Thoracic aorta (tissue), 2 donors: ENCODE measurements at regions not wholly inside any gene's neighbourhood (a gene's known extent, or its start where the extent isn't known, plus 50 kb on each side); places are given as distances from the start of the nearest gene placed in this dataset.

Experiments used
- ATAC-seq: fragments of 150-250 bp; one replicate; pipeline ENCODE4 v1.8.0; 2017; ENCODE audit warnings: low read depth; ENCODE audit not compliant: insufficient number of reproducible peaks, low FRiP score
- DNase-seq: peaks from one replicate; pipeline ENCODE4 v3.0.0-alpha.2; 2020; ENCODE audit warnings: low spot score
- H3K27ac ChIP-seq, 2 donors: fragments of 200-600 bp; sonication (generic); 1 replicate in 1 of 2; 2 replicates in 1 of 2; pipeline ENCODE4 v1.5.1; 2016; ENCODE audit warnings: mild to moderate bottlenecking in 2 of 2, moderate library complexity in 2 of 2
- H3K27me3 ChIP-seq: fragments of 200-600 bp; sonication (generic); replicated peaks from 2 replicates; pipeline ENCODE4 v1.6.0; 2016; ENCODE audit warnings: mild to moderate bottlenecking; ENCODE audit not compliant: insufficient read depth
- H3K36me3 ChIP-seq: fragments of 200-600 bp; sonication (generic); one replicate; pipeline ENCODE4 v1.5.1; 2016
- H3K4me1 ChIP-seq, 2 donors: fragments of 200-600 bp; sonication (generic); 1 replicate in 1 of 2; 2 replicates in 1 of 2; pipeline versions ENCODE4 v1.5.1 to v1.6.0; 2016; ENCODE audit warnings: low read depth in 2 of 2, mild to moderate bottlenecking in 1 of 2; ENCODE audit not compliant: control insufficient read depth in 1 of 2
- H3K4me3 ChIP-seq: fragments of 200-600 bp; sonication (generic); 2 replicates; pipeline ENCODE4 v1.5.1; 2016; ENCODE audit warnings: mild to moderate bottlenecking
- H3K9me3 ChIP-seq: fragments of 200-600 bp; sonication (generic); 2 replicates; pipeline ENCODE4 v1.5.1; 2016
- TF ChIP-seq, protein P1 (sequence below): fragments of 200-600 bp; sonication (generic); IDR thresholded peaks from one replicate; pipeline ENCODE4 v1.5.1; 2019; ENCODE audit warnings: antibody characterized with exemption

DNA sequence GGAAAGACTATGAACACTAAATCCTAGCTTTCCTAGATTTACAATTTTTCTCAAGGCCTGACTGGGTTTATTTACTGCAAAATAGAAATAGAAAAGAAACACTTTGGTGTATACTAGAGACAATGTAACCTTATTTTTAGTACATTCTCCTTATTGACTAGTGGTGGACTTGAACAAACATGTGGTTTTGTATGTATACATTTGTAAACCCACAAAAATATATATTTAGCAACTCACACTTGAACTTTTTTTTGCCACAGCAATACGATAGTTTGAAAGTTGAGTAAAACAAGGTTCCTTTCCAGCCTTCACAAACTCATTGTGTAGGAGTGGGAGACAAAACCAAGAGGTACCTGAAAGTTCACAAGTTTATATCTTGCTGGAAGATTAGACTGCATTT, 1633.4 kb upstream of the LRRTM1 start:
- TF ChIP-seq, protein P1, sequence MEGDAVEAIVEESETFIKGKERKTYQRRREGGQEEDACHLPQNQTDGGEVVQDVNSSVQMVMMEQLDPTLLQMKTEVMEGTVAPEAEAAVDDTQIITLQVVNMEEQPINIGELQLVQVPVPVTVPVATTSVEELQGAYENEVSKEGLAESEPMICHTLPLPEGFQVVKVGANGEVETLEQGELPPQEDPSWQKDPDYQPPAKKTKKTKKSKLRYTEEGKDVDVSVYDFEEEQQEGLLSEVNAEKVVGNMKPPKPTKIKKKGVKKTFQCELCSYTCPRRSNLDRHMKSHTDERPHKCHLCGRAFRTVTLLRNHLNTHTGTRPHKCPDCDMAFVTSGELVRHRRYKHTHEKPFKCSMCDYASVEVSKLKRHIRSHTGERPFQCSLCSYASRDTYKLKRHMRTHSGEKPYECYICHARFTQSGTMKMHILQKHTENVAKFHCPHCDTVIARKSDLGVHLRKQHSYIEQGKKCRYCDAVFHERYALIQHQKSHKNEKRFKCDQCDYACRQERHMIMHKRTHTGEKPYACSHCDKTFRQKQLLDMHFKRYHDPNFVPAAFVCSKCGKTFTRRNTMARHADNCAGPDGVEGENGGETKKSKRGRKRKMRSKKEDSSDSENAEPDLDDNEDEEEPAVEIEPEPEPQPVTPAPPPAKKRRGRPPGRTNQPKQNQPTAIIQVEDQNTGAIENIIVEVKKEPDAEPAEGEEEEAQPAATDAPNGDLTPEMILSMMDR: no peak
- H3K4me3 ChIP-seq: no peak overlapping the region
- H3K27me3 ChIP-seq: no peaks in the 10 kb centered on the region
- H3K36me3 ChIP-seq: no peaks in the 10 kb centered on the region
- no peak overlapping the region for H3K27ac ChIP-seq
- DNase-seq (no peak), ATAC-seq (no peak)
- no peaks in the 10 kb centered on the region for H3K9me3 ChIP-seq
- H3K4me1 ChIP-seq: no peaks in the 10 kb centered on the region

DNA sequence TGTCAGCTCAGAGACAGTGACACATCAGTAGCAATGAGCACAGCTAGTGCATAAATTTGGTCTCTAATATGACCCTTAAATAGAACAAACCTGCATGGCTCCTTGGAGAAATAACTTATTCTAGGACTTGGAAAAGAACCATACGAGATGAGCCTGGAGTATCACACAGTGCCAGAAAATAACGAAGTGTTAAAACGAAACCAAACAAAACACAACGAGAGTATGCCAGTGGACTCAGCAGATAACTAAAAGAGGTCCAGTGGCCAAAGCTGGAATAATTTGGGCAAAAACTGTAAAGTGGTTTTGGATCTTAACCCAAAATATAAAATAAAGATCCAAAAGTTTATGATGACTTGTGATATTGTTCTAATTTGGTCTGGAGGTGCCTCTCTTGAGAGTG, 1599.0 kb upstream of the LRRTM1 start:
- Histone ChIP-seq H3K4me1 (no peaks in the 10 kb centered on the region), H3K36me3 (no peaks in the 10 kb centered on the region), H3K27me3 (no peaks in the 10 kb centered on the region), H3K4me3 (no peak overlapping the region), H3K9me3 (no peaks in the 10 kb centered on the region), H3K27ac (no peak overlapping the region)
- DNase-seq: no peak
- TF ChIP-seq, protein P1: no peak
- ATAC-seq: no peak

DNA sequence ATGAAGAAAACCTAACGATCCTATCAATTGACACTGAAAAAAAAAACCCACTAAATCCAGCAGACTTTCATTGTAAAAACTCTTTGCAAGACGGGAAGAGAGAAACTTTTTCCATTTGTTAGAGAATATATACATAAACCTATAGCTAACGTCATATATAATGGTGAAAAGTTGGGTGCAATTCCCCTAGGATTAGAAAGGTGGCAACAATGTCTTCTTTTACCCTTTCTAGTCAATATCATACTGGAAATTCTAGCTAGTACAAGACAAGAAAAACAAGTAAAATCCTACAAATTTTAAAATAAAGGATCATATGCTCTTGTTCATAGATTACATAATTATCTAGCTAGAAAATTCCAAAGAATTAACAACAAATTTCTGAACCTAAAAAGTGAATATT, 1596.5 kb upstream of the LRRTM1 start:
- Histone ChIP-seq H3K9me3 (no peaks in the 10 kb centered on the region), H3K27me3 (no peaks in the 10 kb centered on the region), H3K27ac (no peak overlapping the region), H3K4me3 (no peak overlapping the region), H3K36me3 (no peaks in the 10 kb centered on the region), H3K4me1 (no peaks in the 10 kb centered on the region)
- TF ChIP-seq, protein P1: no peak
- DNase-seq (no peak), ATAC-seq (no peak)

DNA sequence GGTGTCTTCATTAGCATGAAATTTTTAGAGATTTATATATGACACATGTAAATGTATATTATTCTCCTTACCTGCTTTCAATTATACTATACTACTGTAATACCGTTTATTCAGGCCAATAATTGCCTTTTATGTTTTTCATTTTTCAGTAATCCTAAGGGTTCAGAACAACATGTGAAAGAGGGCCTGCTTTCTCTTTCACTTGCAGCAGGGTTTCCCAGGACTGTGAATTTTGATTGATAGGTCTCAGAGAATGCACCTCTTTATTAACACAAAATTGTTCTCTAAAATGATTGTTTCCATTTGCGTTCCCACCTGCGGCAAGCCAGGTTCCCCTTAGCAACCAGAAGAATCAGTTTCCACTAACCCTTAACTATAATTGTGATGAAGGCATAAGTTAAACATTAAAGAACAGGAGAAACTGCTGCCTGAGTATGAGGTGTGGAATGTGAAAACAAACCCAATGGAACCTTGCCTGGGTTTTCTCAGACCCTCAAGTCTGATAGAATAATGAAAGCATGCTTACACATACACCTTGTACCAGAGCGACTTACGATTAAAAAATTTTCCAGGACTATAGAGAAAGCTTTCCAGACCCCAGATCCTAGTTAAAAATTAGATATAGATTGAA, 1591.2 kb upstream of the LRRTM1 start:
- TF ChIP-seq, protein P1: no peak
- no peaks in the 10 kb centered on the region for H3K4me1 ChIP-seq
- H3K27me3 ChIP-seq: no peaks in the 10 kb centered on the region
- no peaks in the 10 kb centered on the region for H3K36me3 ChIP-seq
- H3K9me3 ChIP-seq: no peaks in the 10 kb centered on the region
- no peak overlapping the region for H3K27ac ChIP-seq
- no peak for ATAC-seq
- H3K4me3 ChIP-seq: no peak overlapping the region
- DNase-seq: no peak

DNA sequence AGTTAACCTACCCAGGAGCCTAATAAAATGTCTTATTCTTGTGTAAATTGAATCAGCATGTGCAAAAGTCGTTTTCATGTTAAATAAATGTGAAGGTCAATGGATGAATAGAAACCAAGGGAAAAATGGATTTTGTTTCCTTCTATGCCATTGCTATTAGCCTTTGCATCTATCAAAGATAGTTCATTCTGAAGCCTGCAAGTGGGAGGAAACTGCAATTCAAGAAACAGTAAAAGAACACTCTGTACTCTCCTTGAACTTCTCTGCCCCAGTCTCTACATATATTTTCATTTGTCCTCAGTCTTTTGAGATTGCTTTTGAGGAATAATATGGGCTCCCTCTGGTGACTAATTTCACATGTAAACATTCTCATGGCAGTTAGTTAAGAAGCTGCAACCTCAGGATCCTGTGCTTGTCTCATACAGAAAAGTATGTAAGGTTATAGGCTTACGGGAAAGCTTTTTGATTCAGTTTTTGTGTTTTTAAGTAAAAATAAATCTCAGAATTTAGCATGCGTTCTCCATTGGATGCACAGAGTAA, 1590.0 kb upstream of the LRRTM1 start:
- Histone ChIP-seq H3K4me1 (no peaks in the 10 kb centered on the region), H3K27ac (no peak overlapping the region), H3K4me3 (no peak overlapping the region), H3K9me3 (no peaks in the 10 kb centered on the region), H3K36me3 (no peaks in the 10 kb centered on the region), H3K27me3 (no peaks in the 10 kb centered on the region)
- ATAC-seq (no peak), DNase-seq (no peak)
- TF ChIP-seq, protein P1: no peak
